ENCODE measurements at regions not wholly inside any gene's neighbourhood (a gene's known extent, or its start where the extent isn't known, plus 50 kb on each side); places are given as distances from the start of the nearest gene placed in this dataset.

DNA sequence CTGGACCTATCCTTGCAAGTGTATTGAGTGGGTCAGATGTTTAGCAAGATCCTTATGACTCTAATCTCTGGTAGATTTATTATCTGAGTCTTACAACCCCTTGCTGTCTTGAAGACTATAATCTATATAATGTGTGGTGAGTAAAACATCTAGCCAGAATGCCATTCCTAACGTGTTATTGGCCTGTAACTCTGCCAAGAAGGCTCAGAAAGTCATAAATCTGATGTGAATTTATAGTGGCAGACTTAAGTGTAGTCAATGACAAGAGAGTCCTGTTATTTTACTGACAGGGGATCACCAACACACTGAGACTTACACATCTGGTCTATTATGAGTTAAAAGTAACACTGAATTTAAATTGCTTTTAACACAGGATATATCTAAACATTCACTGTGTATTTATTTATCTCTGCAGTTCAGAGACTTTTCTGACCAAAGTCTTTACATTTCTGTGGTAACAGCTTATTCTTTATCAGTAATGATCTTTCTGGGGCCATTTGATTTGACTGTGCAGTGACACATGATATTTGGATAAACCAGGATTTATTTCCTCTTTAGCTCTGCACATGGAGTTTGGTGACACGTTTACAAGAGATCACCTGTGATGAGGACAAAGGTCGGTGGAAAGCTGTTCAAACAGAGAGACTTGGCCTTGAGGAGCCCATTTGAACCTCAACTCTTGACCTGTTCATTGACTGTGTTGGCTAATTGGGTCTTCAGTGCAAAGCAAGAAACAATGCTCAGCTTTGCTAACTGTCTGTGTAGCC, 415.8 kb downstream of the STIM2 start:
- TF ChIP-seq POLR2A (IDR thresholded peaks at IDR 0.05; ENCODE audit: low read length), result no peak
- TF ChIP-seq CTCF (IDR thresholded peaks at IDR 0.05), result no peak
